ENCODE measurements at regions not wholly inside any gene's neighbourhood (a gene's known extent, or its start where the extent isn't known, plus 50 kb on each side); places are given as distances from the start of the nearest gene placed in this dataset.

DNA sequence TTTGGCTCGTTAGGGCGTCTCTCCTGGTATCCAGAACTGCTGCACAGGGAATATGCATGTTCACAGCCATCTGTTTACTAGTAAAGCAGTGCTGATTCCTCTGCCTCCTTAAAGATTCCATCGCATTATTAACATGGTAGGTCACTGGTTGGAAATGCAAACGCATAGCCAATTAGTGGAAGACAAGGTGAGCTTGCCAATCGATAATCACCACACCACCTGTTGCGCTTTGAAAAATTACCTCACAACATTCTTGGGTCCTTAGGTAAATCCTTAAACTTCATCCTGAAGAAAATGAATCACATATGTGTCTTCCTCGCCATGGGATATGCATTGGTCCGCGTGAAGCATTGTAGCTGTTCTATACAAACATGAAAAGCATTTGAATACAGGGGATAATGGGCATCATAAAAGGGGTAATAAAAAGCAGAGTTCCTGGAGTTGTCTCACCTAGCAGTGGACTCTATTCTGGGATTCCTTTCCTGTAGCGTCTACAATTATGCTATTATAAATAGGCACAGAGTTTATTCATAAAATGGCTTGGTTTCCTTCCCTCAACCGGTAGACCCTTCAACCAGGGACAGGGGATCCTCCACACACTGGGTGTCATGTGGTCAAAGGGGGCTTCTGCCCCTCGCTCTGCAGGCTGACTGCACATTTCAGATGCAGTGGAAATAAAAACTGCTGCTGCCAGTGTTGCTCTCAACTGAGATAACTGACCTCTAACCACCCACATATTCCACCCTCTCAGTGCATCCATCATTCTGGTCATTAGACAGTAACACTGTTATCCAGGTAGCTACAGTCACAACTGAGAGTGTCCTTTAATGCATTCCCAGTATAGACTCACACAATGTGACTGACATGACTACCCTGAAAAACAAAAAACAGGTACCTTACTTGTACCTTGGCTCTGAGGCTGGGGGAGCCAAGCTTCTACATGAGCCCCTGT, 389.2 kb upstream of the NFE2L3 start:
- H2AFZ ChIP-seq (ENCODE audit: low read length): no peak overlapping the region
- H3K79me2 ChIP-seq (ENCODE audit: control insufficient read depth, insufficient read depth, low read length): no peaks in the 10 kb centered on the region
- TF ChIP-seq, protein P1, sequence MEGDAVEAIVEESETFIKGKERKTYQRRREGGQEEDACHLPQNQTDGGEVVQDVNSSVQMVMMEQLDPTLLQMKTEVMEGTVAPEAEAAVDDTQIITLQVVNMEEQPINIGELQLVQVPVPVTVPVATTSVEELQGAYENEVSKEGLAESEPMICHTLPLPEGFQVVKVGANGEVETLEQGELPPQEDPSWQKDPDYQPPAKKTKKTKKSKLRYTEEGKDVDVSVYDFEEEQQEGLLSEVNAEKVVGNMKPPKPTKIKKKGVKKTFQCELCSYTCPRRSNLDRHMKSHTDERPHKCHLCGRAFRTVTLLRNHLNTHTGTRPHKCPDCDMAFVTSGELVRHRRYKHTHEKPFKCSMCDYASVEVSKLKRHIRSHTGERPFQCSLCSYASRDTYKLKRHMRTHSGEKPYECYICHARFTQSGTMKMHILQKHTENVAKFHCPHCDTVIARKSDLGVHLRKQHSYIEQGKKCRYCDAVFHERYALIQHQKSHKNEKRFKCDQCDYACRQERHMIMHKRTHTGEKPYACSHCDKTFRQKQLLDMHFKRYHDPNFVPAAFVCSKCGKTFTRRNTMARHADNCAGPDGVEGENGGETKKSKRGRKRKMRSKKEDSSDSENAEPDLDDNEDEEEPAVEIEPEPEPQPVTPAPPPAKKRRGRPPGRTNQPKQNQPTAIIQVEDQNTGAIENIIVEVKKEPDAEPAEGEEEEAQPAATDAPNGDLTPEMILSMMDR (conservative IDR thresholded peaks at IDR 0.05 in 1 of 2, IDR thresholded peaks at IDR 0.05 in 1 of 2; ENCODE audit: low read depth in 1 of 2, low read length in 2 of 2): no peak
- TF ChIP-seq EZH2 (IDR thresholded peaks at IDR 0.05; ENCODE audit: low read length, missing control alignments): no peak
- no peak overlapping the region for H3K9ac ChIP-seq (ENCODE audit: insufficient read depth, low read length)
- H3K27me3 ChIP-seq (ENCODE audit: control insufficient read depth, insufficient read depth, low read length): no peaks in the 10 kb centered on the region
- no peak overlapping the region for H3K27ac ChIP-seq (ENCODE audit: insufficient read depth, low read length)
- no peak overlapping the region for H3K4me3 ChIP-seq (replicated peaks in 1 of 4; ENCODE audit: control extremely low read depth in 1 of 4, insufficient read depth in 1 of 4, low read depth in 3 of 4, low read length in 4 of 4)
- no peak for DNase-seq (ENCODE audit: low read depth in 2 of 2)
- H4K20me1 ChIP-seq (ENCODE audit: control insufficient read depth, extremely low read depth, insufficient read depth, low read length): no peaks in the 10 kb centered on the region
- H3K36me3 ChIP-seq (ENCODE audit: control insufficient read depth, insufficient read depth, low read length): no peaks in the 10 kb centered on the region
- no peaks in the 10 kb centered on the region for H3K4me1 ChIP-seq (ENCODE audit: control insufficient read depth, extremely low read depth, insufficient read depth, low read length)
- no peak overlapping the region for H3K4me2 ChIP-seq (ENCODE audit: extremely low read depth, insufficient read depth, low read length)
- H3K9me3 ChIP-seq (ENCODE audit: control insufficient read depth, insufficient read depth, low read depth, low read length): no peaks in the 10 kb centered on the region

DNA sequence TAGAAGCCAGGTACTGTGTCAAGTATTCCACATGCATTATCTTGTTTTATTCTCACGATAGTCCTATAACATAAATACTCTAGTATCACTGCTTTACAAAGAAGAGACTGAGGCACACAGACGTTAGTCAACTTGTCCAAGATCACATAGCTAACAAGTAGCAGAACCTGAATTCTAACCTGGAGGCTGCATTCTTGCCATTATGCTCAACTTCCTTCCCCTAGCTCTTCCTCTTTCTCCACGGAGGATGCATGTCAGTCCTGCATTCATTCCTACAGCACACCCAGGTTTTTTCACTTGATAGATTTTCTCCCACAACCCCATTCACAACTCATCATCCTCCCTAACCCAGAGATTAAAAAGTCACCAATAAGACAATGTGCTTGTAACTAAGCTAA, 388.5 kb upstream of the NFE2L3 start:
- H4K20me1 ChIP-seq (ENCODE audit: control insufficient read depth, extremely low read depth, insufficient read depth, low read length): no peaks in the 10 kb centered on the region
- no peaks in the 10 kb centered on the region for H3K4me1 ChIP-seq (ENCODE audit: control insufficient read depth, extremely low read depth, insufficient read depth, low read length)
- H3K27me3 ChIP-seq (ENCODE audit: control insufficient read depth, insufficient read depth, low read length): no peaks in the 10 kb centered on the region
- H3K4me2 ChIP-seq (ENCODE audit: extremely low read depth, insufficient read depth, low read length): no peak overlapping the region
- TF ChIP-seq, protein P1 (conservative IDR thresholded peaks at IDR 0.05 in 1 of 2, IDR thresholded peaks at IDR 0.05 in 1 of 2; ENCODE audit: low read depth in 1 of 2, low read length in 2 of 2): no peak
- TF ChIP-seq EZH2 (IDR thresholded peaks at IDR 0.05; ENCODE audit: low read length, missing control alignments): no peak
- H3K36me3 ChIP-seq (ENCODE audit: control insufficient read depth, insufficient read depth, low read length): no peaks in the 10 kb centered on the region
- no peak overlapping the region for H3K9ac ChIP-seq (ENCODE audit: insufficient read depth, low read length)
- H2AFZ ChIP-seq (ENCODE audit: low read length): no peak overlapping the region
- no peak for DNase-seq (ENCODE audit: low read depth in 2 of 2)
- no peaks in the 10 kb centered on the region for H3K9me3 ChIP-seq (ENCODE audit: control insufficient read depth, insufficient read depth, low read depth, low read length)
- no peak overlapping the region for H3K4me3 ChIP-seq (replicated peaks in 1 of 4; ENCODE audit: control extremely low read depth in 1 of 4, insufficient read depth in 1 of 4, low read depth in 3 of 4, low read length in 4 of 4)
- H3K27ac ChIP-seq (ENCODE audit: insufficient read depth, low read length): no peak overlapping the region
- H3K79me2 ChIP-seq (ENCODE audit: control insufficient read depth, insufficient read depth, low read length): no peaks in the 10 kb centered on the region

DNA sequence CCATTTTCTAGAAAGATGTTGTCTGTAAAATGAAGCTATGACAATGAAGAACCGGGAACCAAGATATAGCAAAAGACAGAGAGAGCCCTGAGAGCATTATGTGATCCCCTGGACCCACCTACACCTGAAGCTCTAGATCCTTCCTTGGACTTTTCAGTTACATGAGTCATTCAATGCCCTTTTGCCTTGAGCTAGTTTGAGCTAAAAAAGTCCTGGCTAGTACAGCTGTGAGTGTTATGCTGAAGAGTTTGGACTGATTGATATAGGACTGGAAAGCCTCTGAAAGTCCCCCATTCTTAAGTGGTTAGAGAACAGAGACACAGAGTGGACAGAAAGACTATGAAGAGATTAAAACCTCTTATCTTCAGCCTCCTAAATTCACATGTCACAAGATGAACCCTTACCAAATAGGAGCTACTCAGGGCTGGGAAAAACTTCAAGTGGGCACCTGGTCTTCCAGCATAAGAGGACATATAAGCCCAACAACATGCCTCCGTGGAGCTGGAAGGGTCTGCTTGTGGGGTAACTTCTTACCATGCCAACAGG, 386.8 kb upstream of the NFE2L3 start:
- H3K4me2 ChIP-seq (ENCODE audit: extremely low read depth, insufficient read depth, low read length): no peak overlapping the region
- H2AFZ ChIP-seq (ENCODE audit: low read length): no peak overlapping the region
- H3K27me3 ChIP-seq (ENCODE audit: control insufficient read depth, insufficient read depth, low read length): no peaks in the 10 kb centered on the region
- no peak for TF ChIP-seq EZH2 (IDR thresholded peaks at IDR 0.05; ENCODE audit: low read length, missing control alignments)
- TF ChIP-seq, protein P1 (conservative IDR thresholded peaks at IDR 0.05 in 1 of 2, IDR thresholded peaks at IDR 0.05 in 1 of 2; ENCODE audit: low read depth in 1 of 2, low read length in 2 of 2): no peak
- no peak overlapping the region for H3K9ac ChIP-seq (ENCODE audit: insufficient read depth, low read length)
- no peaks in the 10 kb centered on the region for H3K4me1 ChIP-seq (ENCODE audit: control insufficient read depth, extremely low read depth, insufficient read depth, low read length)
- H3K4me3 ChIP-seq (replicated peaks in 1 of 4; ENCODE audit: control extremely low read depth in 1 of 4, insufficient read depth in 1 of 4, low read depth in 3 of 4, low read length in 4 of 4): no peak overlapping the region
- no peaks in the 10 kb centered on the region for H4K20me1 ChIP-seq (ENCODE audit: control insufficient read depth, extremely low read depth, insufficient read depth, low read length)
- no peak for DNase-seq (ENCODE audit: low read depth in 2 of 2)
- H3K79me2 ChIP-seq (ENCODE audit: control insufficient read depth, insufficient read depth, low read length): no peaks in the 10 kb centered on the region
- H3K9me3 ChIP-seq (ENCODE audit: control insufficient read depth, insufficient read depth, low read depth, low read length): no peaks in the 10 kb centered on the region
- no peaks in the 10 kb centered on the region for H3K36me3 ChIP-seq (ENCODE audit: control insufficient read depth, insufficient read depth, low read length)
- H3K27ac ChIP-seq (ENCODE audit: insufficient read depth, low read length): no peak overlapping the region
